GM12873 (cell line): ENCODE measurements at regions not wholly inside any gene's neighbourhood (a gene's known extent, or its start where the extent isn't known, plus 50 kb on each side); places are given as distances from the start of the nearest gene placed in this dataset.

Experiments
- CTCF ChIP-seq: IDR thresholded peaks from 2 replicates; pipeline ENCODE4 v1.5.1; 2012; ENCODE audit warnings: low read depth, mild to moderate bottlenecking, moderate library complexity, low read length, control low read depth; ENCODE audit not compliant: insufficient read depth; ENCODE audit errors: missing control alignments

- TF ChIP-seq CTCF: no peak
Measured at GRCh38 chr6:169858293-169858934, 107.0 kb downstream of the ERMARD start.

GRCh38 chr6:169857343-169858292 is 106.2 kb downstream of the ERMARD start:
- TF ChIP-seq CTCF: no peak

- no peak for TF ChIP-seq CTCF
Measured at GRCh38 chr6:169854813-169855212, 103.4 kb downstream of the ERMARD start.

GRCh38 chr6:169854083-169854725 is 102.8 kb downstream of the ERMARD start:
- no peak for TF ChIP-seq CTCF

GRCh38 chr6:169853196-169854082 is 102.0 kb downstream of the ERMARD start:
- TF ChIP-seq CTCF: no peak

- no peak for TF ChIP-seq CTCF
Measured at GRCh38 chr6:169852504-169853195, 101.2 kb downstream of the ERMARD start.
